ENCODE measurements at regions not wholly inside any gene's neighbourhood (a gene's known extent, or its start where the extent isn't known, plus 50 kb on each side); places are given as distances from the start of the nearest gene placed in this dataset.

DNA sequence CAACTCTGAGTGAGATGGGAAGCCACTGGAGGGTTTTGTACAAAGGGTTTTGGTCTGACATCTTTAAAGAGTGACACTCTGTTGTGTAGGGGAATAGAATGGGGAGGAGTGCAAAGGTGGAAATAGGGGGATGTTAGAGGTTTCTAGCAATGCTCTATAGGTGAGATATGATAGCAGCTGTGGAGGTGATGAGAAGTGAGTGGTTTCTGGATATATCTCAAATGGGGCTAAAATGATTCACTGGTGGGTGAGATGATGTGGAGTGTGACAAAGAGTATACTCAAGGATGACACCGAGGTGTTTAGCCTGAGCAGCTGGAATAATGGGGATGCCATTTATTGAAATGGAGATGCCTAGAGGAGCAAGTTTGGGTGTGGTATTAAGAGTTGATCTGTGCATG, 426.4 kb downstream of the PCNX1 start:
- TF ChIP-seq EP300 (IDR thresholded peaks at IDR 0.05) (no peak), POLR2A (IDR thresholded peaks at IDR 0.05; ENCODE audit: low read depth) (no peak)

Data from esophagus muscularis mucosa (tissue), 2 donors.